CD4-positive, alpha-beta memory T cell (primary cell): ENCODE measurements at regions not wholly inside any gene's neighbourhood (a gene's known extent, or its start where the extent isn't known, plus 50 kb on each side); places are given as distances from the start of the nearest gene placed in this dataset.
"Not testable (repeated sequence)": the region's sequence is repeated elsewhere in the genome, so short reads cannot be mapped to it uniquely, and the experiment has no call there.

Source experiments
- CTCF ChIA-PET: fragments of 350-600 bp; sonication (Branson Sonifier 250); formaldehyde crosslinking; loops from one replicate; lab custom pipeline; 2021; ENCODE audit warnings: inconsistent platforms; ENCODE audit not compliant: partially characterized antibody; lab: Charles Lee
- POLR2A ChIA-PET: fragments of 350-600 bp; sonication (Branson Sonifier 250); formaldehyde crosslinking; loops from one replicate; lab custom pipeline; 2021; ENCODE audit not compliant: partially characterized antibody; lab: Charles Lee
- DNase-seq, 5 donors: peaks; one replicate each; pipeline versions ENCODE4 v3.0.0 to v3.0.0-alpha.2; 2020 to 2022; ENCODE audit warnings: mixed read lengths in 1 of 5
- H3K27ac ChIP-seq: one replicate; pipeline ENCODE4 v1.7.0; 2013; ENCODE audit warnings: low read depth, low read length
- H3K27me3 ChIP-seq: 2 replicates; pipeline ENCODE4 v1.7.0; 2013; ENCODE audit warnings: mild to moderate bottlenecking, low read length, moderate library complexity; ENCODE audit not compliant: insufficient read depth
- H3K36me3 ChIP-seq: 2 replicates; pipeline ENCODE4 v1.7.0; 2013; ENCODE audit warnings: mild to moderate bottlenecking, low read length, moderate library complexity; ENCODE audit not compliant: insufficient read depth
- H3K4me1 ChIP-seq: 2 replicates; pipeline ENCODE4 v1.7.0; 2013; ENCODE audit warnings: mild to moderate bottlenecking, low read length, moderate library complexity; ENCODE audit not compliant: insufficient read depth
- H3K4me3 ChIP-seq, 2 donors: one replicate each; pipeline ENCODE4 v1.7.0; 2013; ENCODE audit warnings: low read length in 2 of 2, mild to moderate bottlenecking in 1 of 2
- H3K9me3 ChIP-seq, 2 donors: one replicate each; pipeline ENCODE4 v1.7.0; 2013; ENCODE audit warnings: low read length in 2 of 2, control low read depth in 1 of 2; ENCODE audit not compliant: control insufficient read depth in 1 of 2
- H3K27ac Mint-ChIP-seq, 7 donors: one replicate each; pipeline ENCODE4 v1.8.0; 2020 to 2021; ENCODE audit warnings: mixed read lengths in 7 of 7, mild to moderate bottlenecking in 6 of 7, inconsistent platforms in 3 of 7, moderate library complexity in 3 of 7
- H3K27me3 Mint-ChIP-seq, 2 donors: one replicate each; pipeline ENCODE4 v1.8.0; 2020 to 2021; ENCODE audit warnings: mixed read lengths in 2 of 2
- H3K36me3 Mint-ChIP-seq, 2 donors: one replicate each; pipeline ENCODE4 v1.8.0; 2020 to 2021; ENCODE audit warnings: mixed read lengths in 2 of 2, inconsistent platforms in 1 of 2, mild to moderate bottlenecking in 1 of 2
- H3K4me1 Mint-ChIP-seq, 4 donors: one replicate each; pipeline ENCODE4 v1.8.0; 2020 to 2021; ENCODE audit warnings: mixed read lengths in 4 of 4, mild to moderate bottlenecking in 1 of 4
- H3K4me3 Mint-ChIP-seq, 8 donors: one replicate each; pipeline ENCODE4 v1.8.0; 2020 to 2021; ENCODE audit warnings: mixed read lengths in 8 of 8, mild to moderate bottlenecking in 7 of 8, moderate library complexity in 6 of 8, inconsistent platforms in 3 of 8
- H3K9me3 Mint-ChIP-seq, 8 donors: one replicate each; pipeline ENCODE4 v1.8.0; 2020 to 2021; ENCODE audit warnings: mixed read lengths in 8 of 8, mild to moderate bottlenecking in 5 of 8, inconsistent platforms in 3 of 8, moderate library complexity in 1 of 8
- intact Hi-C: fragments of 100-400 bp; cut with micrococcal nuclease; formaldehyde crosslinking; loops from one replicate; pipeline ENCODE4 v1.15.1; 2023

DNA sequence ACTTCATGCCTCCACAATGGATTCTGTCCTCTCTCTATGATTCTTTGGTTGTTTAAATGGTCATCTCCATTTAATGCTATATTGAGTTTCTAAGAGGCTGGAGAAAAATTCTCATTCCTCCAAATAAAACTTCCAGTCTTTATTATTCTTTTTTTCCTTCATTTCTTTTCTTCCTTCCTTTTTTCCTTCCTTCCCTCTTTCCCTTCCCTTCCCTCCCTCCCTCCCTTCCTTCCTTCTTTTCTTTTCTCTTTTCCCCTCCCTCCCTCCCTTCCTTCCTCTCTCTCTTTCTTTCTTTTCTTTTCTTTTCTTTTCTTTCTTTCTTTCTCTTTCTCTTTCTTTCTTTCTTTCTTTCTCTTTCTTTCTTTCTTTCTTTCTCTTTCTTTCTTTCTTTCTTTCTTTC lies 386.1 kb upstream of the PROX1 start:
- H3K27ac ChIP-seq, CTCF ChIA-PET, H3K4me1 Mint-ChIP-seq, H3K4me1 ChIP-seq, DNase-seq, H3K9me3 ChIP-seq, H3K36me3 ChIP-seq, H3K4me3 Mint-ChIP-seq, H3K36me3 Mint-ChIP-seq, intact Hi-C loops, H3K9me3 Mint-ChIP-seq, POLR2A ChIA-PET, H3K4me3 ChIP-seq, H3K27me3 Mint-ChIP-seq, H3K27ac Mint-ChIP-seq, H3K27me3 ChIP-seq: not testable (repeated sequence)

DNA sequence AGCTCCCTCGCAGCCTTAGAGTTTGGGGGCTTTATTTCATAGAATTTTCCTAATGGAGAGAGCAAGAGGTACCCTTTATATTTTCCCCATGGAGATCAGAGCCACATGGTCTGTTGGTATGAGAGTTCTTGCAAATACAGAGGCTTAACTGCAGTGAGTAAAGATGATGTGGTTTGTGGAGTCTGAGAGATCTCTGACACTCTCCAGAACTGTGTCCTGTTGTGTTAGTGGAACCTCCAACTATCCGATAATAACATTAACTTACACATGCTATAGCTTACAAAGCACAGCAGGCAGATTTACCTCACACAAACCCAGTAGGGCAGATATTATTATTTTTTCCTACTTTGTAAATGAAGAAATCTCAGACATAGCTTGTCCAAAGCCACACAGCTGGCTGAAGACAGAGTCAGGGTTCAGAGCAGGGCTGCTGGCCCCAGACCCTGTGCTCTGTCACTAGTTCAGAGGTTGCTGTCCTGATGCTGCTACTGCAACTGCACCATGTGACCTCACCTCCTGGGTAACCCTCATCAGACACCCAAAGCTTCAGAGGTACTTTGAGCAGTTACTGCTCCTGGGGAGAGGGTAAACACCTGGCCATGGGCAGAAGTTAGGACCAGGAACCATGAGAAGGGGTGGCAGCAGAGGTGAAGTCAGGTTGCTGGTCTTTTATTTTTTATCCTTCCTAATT lies 384.8 kb upstream of the PROX1 start:
- Histone ChIP-seq H3K9me3 (no peaks in the 10 kb centered on the region), H3K27me3 (no peaks in the 10 kb centered on the region), H3K4me1 (no peaks in the 10 kb centered on the region), H3K36me3 (no peaks in the 10 kb centered on the region), H3K27ac (no peak overlapping the region), H3K4me3 (no peak overlapping the region)
- H3K4me3 Mint-ChIP-seq, result no peak overlapping the region
- no peak overlapping the region for H3K27ac Mint-ChIP-seq
- peaks cover 0 to 5% (median 0%) of the 10 kb centered on the region in 8 donors for H3K9me3 Mint-ChIP-seq
- ChIA-PET POLR2A (no interaction called here), CTCF (no interaction called here)
- peaks cover 1 to 4% of the 10 kb centered on the region in 2 donors for H3K27me3 Mint-ChIP-seq
- H3K36me3 Mint-ChIP-seq, result no peaks in the 10 kb centered on the region
- DNase-seq, result no peak
- H3K4me1 Mint-ChIP-seq, result no peaks in the 10 kb centered on the region
- intact Hi-C loops, result no loop called here

DNA sequence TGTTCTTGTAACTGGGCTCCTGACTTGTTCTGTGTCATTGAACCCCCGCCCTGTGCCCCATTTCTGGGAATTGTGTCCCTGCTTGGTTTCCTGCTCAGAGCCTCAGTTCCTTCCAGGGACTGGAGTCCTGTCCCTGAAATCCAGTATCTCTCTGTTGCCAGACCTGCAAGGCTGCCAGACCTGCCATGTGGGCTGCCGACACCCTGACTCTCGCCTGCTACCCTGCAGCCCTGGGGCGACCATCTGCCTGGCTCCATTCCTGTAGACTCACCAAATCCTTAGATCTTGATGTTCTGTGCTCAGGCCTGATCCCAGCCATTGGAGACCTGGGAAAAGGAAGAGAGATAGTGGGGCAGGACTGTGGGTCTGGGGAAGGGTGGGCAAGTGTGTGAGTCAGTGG lies 383.3 kb upstream of the PROX1 start:
- no peaks in the 10 kb centered on the region for H3K27me3 ChIP-seq
- H3K4me1 Mint-ChIP-seq, result no peaks in the 10 kb centered on the region
- H3K36me3 ChIP-seq, result no peaks in the 10 kb centered on the region
- intact Hi-C loops, result no loop called here
- H3K27me3 Mint-ChIP-seq, result peaks cover 1 to 4% of the 10 kb centered on the region in 2 donors
- ChIA-PET POLR2A (no interaction called here), CTCF (no interaction called here)
- no peaks in the 10 kb centered on the region for H3K9me3 ChIP-seq
- no peak for DNase-seq
- H3K4me3 ChIP-seq, result no peak overlapping the region
- peaks cover 0 to 5% (median 0%) of the 10 kb centered on the region in 8 donors for H3K9me3 Mint-ChIP-seq
- no peak overlapping the region for H3K4me3 Mint-ChIP-seq
- no peak overlapping the region for H3K27ac Mint-ChIP-seq
- no peak overlapping the region for H3K27ac ChIP-seq
- H3K36me3 Mint-ChIP-seq, result no peaks in the 10 kb centered on the region
- H3K4me1 ChIP-seq, result no peaks in the 10 kb centered on the region

DNA sequence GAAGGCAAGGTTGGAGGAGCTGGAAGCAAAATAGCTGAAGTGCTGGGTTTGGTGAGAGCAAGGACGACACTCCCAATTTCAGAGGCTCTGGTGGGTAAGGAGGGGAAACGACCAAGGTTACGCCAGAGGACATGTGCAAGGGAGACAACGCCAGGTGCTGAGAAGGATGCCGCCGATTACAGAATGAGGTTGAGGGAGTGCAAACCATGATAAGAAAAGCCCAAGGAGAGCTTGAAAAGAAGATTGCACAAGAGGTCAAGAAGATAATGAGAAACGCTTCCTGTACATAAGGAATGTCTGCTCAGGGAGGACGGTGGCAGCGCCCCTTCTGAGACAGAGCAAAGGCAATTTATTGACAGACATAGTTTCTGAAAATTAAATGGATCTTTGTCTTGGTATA lies 382.0 kb upstream of the PROX1 start:
- no peaks in the 10 kb centered on the region for H3K36me3 Mint-ChIP-seq
- Histone ChIP-seq H3K4me3 (no peak overlapping the region), H3K36me3 (no peaks in the 10 kb centered on the region), H3K27me3 (no peaks in the 10 kb centered on the region), H3K4me1 (no peaks in the 10 kb centered on the region), H3K9me3 (no peaks in the 10 kb centered on the region), H3K27ac (no peak overlapping the region)
- no peaks in the 10 kb centered on the region for H3K4me1 Mint-ChIP-seq
- intact Hi-C loops, result no loop called here
- no peak overlapping the region for H3K4me3 Mint-ChIP-seq
- POLR2A ChIA-PET, result no interaction called here
- peaks cover 0 to 5% (median 0%) of the 10 kb centered on the region in 8 donors for H3K9me3 Mint-ChIP-seq
- H3K27me3 Mint-ChIP-seq, result peaks cover 1 to 4% of the 10 kb centered on the region in 2 donors
- H3K27ac Mint-ChIP-seq, result no peak overlapping the region
- CTCF ChIA-PET, result no interaction called here
- DNase-seq, result no peak

DNA sequence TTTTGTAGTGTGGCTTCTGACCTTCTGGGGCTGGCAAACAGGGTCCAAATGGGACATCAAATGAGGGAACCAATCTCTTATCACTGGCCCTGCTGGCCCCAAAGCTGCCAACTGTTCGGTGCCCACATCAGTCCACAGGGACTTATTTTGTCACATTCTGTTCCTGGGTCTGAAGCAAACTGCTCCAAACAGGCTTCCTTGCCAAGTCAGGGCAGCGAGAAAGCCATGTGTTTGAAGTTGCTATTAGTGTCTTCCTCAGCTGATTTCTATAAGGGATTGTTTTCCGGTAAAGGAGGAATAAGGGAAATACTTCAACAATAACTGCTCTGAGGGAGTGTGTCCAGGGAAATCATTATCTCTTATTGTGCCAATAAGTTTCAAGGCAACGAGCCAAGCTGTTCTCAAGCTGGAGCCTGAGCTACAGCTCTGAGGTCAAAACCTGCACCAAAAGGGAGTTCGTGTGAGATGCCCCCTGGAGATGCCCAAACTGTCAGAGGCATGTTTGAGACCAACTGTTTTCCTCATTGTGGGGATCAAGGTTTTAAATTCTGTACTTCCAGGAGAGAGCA lies 381.4 kb upstream of the PROX1 start:
- Histone ChIP-seq H3K4me1 (no peaks in the 10 kb centered on the region), H3K27ac (no peak overlapping the region), H3K4me3 (no peak overlapping the region), H3K27me3 (no peaks in the 10 kb centered on the region), H3K36me3 (no peaks in the 10 kb centered on the region), H3K9me3 (no peaks in the 10 kb centered on the region)
- Mint-ChIP-seq H3K36me3 (no peaks in the 10 kb centered on the region), H3K27me3 (peaks cover 1 to 4% of the 10 kb centered on the region in 2 donors), H3K9me3 (peaks cover 0 to 5% (median 0%) of the 10 kb centered on the region in 8 donors), H3K4me1 (no peaks in the 10 kb centered on the region), H3K4me3 (no peak overlapping the region), H3K27ac (no peak overlapping the region)
- ChIA-PET CTCF (no interaction called here), POLR2A (no interaction called here)
- intact Hi-C loops, result no loop called here
- DNase-seq, result no peak

DNA sequence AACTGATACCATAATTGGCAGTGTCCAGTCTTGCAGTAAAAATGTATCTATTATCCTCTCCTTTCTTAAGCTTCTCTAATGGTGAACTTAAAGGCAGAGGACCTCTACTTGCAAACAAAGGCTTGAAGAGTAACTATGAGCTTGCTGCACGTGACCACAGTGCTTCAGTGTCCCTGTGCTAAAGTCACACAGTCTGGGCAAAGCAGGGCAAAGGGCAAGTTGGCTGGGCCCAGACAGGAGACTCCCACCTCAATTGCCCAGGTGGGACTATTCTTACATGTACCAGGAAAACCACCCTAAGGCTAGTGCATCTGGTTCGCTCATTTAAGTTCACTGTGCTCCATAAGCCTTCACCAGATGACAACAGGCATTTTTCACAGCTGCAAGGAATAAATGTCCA lies 374.2 kb upstream of the PROX1 start:
- intact Hi-C loops, result no loop called here

DNA sequence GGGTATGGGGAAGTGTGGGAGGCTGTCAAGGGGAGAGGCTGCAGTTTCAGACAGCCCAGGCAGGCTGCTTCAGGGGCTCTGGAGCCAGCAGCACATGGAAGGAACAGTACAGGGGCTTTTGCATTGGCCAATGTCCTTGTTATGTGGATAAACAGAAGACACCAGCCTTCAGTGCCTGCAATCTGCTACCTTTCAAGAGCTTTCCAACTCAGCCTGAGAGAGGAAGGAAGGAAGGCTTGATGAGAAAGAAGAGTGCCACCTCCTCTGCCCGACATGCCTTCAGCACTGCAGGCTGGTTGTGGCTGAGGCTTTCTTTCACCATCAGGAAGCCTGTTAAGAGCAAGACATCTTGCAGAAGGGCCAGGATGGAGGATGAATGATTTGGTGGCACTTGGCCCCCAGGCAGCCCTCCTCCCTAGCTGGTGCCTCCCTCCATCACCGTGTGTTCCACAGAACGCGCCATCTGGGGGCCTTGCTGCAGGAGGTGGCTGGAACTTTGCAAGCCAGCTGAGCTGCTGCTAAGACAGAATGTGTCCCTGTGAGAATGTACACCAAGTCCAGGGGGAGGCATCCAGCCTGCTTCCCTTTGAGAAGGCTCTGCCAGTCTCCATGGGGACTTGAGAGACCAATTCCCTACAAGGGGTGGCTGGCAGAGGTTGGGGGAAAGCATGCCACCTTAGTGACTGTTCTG lies 372.4 kb upstream of the PROX1 start:
- Histone ChIP-seq H3K27ac (no peak overlapping the region), H3K36me3 (no peaks in the 10 kb centered on the region), H3K27me3 (no peaks in the 10 kb centered on the region), H3K4me1 (no peaks in the 10 kb centered on the region), H3K9me3 (no peaks in the 10 kb centered on the region), H3K4me3 (no peak overlapping the region)
- no peaks in the 10 kb centered on the region for H3K4me1 Mint-ChIP-seq
- no peak for DNase-seq
- intact Hi-C loops, result no loop called here
- peak overlapping the region in 1 of 7 donors; percentile 19 for H3K27ac Mint-ChIP-seq
- H3K36me3 Mint-ChIP-seq, result no peaks in the 10 kb centered on the region
- no peak overlapping the region for H3K4me3 Mint-ChIP-seq
- peaks cover 5 to 7% of the 10 kb centered on the region in 2 donors for H3K27me3 Mint-ChIP-seq
- ChIA-PET CTCF (interaction anchor here (0.5 kb wide), 1 partner anchor 1532 kb away, joined by 3 read pairs; no protein-coding TSS in a partner anchor), POLR2A (no interaction called here)
- H3K9me3 Mint-ChIP-seq, result no peaks in the 10 kb centered on the region

More for the DNA sequence above, 374.2 kb upstream of the PROX1 start:
- H3K36me3 ChIP-seq, result no peaks in the 10 kb centered on the region
- H3K27me3 ChIP-seq, result no peaks in the 10 kb centered on the region
- H3K27ac ChIP-seq, result no peak overlapping the region
- no peaks in the 10 kb centered on the region for H3K4me1 ChIP-seq
- no peak overlapping the region for H3K27ac Mint-ChIP-seq
- CTCF ChIA-PET, result no interaction called here
- DNase-seq, result no peak
- H3K4me1 Mint-ChIP-seq, result no peaks in the 10 kb centered on the region
- POLR2A ChIA-PET, result no interaction called here
- no peak overlapping the region for H3K4me3 Mint-ChIP-seq
- no peak overlapping the region for H3K4me3 ChIP-seq
- H3K9me3 ChIP-seq, result no peaks in the 10 kb centered on the region
- H3K9me3 Mint-ChIP-seq, result peaks cover 0 to 3% (median 0%) of the 10 kb centered on the region in 8 donors
- H3K27me3 Mint-ChIP-seq, result peaks cover 5 to 7% of the 10 kb centered on the region in 2 donors
- H3K36me3 Mint-ChIP-seq, result no peaks in the 10 kb centered on the region
